Peyer's patch (tissue), 4 donors: ENCODE measurements at regions not wholly inside any gene's neighbourhood (a gene's known extent, or its start where the extent isn't known, plus 50 kb on each side); places are given as distances from the start of the nearest gene placed in this dataset.
"Not testable (repeated sequence)": the region's sequence is repeated elsewhere in the genome, so short reads cannot be mapped to it uniquely, and the experiment has no call there.

Source experiments
- POLR2A ChIP-seq, 2 donors: fragments of 450-650 bp; IDR thresholded peaks; one replicate each; pipeline ENCODE4 v1.5.1; 2017; ENCODE audit warnings: antibody characterized with exemption in 2 of 2, mild to moderate bottlenecking in 2 of 2, moderate library complexity in 2 of 2
- TF ChIP-seq, protein P1 (sequence below), 6 experiments: fragments of 450-650 bp in 4 of 6; fragments of 200-600 bp in 2 of 6; sonication (generic) in 1 of 6; IDR thresholded peaks; one replicate each; pipeline ENCODE4 v1.5.1; 2017 to 2019; ENCODE audit warnings: antibody characterized with exemption in 6 of 6, mild to moderate bottlenecking in 3 of 6, moderate library complexity in 1 of 6

- TF ChIP-seq, protein P1, sequence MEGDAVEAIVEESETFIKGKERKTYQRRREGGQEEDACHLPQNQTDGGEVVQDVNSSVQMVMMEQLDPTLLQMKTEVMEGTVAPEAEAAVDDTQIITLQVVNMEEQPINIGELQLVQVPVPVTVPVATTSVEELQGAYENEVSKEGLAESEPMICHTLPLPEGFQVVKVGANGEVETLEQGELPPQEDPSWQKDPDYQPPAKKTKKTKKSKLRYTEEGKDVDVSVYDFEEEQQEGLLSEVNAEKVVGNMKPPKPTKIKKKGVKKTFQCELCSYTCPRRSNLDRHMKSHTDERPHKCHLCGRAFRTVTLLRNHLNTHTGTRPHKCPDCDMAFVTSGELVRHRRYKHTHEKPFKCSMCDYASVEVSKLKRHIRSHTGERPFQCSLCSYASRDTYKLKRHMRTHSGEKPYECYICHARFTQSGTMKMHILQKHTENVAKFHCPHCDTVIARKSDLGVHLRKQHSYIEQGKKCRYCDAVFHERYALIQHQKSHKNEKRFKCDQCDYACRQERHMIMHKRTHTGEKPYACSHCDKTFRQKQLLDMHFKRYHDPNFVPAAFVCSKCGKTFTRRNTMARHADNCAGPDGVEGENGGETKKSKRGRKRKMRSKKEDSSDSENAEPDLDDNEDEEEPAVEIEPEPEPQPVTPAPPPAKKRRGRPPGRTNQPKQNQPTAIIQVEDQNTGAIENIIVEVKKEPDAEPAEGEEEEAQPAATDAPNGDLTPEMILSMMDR (IDR thresholded peaks at IDR 0.05) = not testable (repeated sequence)
- not testable (repeated sequence) for TF ChIP-seq POLR2A (IDR thresholded peaks at IDR 0.05)
These were observed 366.7 kb downstream of the SRGAP2C start for GRCh38 chr1:121551491-121551890.
